GM12878 (cell line): ENCODE measurements at regions not wholly inside any gene's neighbourhood (a gene's known extent, or its start where the extent isn't known, plus 50 kb on each side); places are given as distances from the start of the nearest gene placed in this dataset.

Experiments
- ATAC-seq: fragments of 200-7000 bp; cut with Tn5 transposase; 3 replicates; pipeline ENCODE4 v1.9.1; 2020; ENCODE audit warnings: mild to moderate bottlenecking, moderate library complexity
- BruUV-seq: library from RNA; stranded (reverse); fragments of 400-500 nt; replicated peaks from 2 replicates; lab custom pipeline; 2021; lab: Mats Ljungman, UMichigan
- CTCF ChIA-PET: fragments of 300-600 bp; sonication (Branson Sonifier 250); formaldehyde crosslinking; extraction: SDS; loops from one replicate; lab custom pipeline; 2021; ENCODE audit warnings: inconsistent platforms; lab: Yijun Ruan, JAX
- POLR2A ChIA-PET: fragments of 350-600 bp; formaldehyde crosslinking; extraction: SDS; loops from one replicate; lab custom pipeline; 2021; ENCODE audit warnings: inconsistent platforms; lab: Charles Lee
- RAD21 ChIA-PET: fragments of 300-600 bp; sonication (Branson Sonifier 250); formaldehyde crosslinking; loops from one replicate; lab custom pipeline; 2023; ENCODE audit warnings: antibody characterized with exemption; ENCODE audit not compliant: unreplicated experiment; lab: Charles Lee
- SMC1A ChIA-PET: fragments of 300-600 bp; sonication (Branson Sonifier 250); formaldehyde crosslinking; loops from one replicate; lab custom pipeline; 2023; ENCODE audit not compliant: unreplicated experiment, uncharacterized antibody; lab: Charles Lee
- DNase-seq: peaks from one replicate; pipeline ENCODE4 v3.0.0-alpha.2; 2011; ENCODE audit warnings: low read depth, low spot score
- FAIRE-seq: peaks from 3 replicates; lab custom pipeline; 2011; peaks lifted over from hg19 to GRCh38; lab: Jason Lieb, UNC
- H2AFZ ChIP-seq: 2 replicates; pipeline ENCODE4 v1.6.0; 2011; ENCODE audit warnings: low read depth, low read length, control low read depth; ENCODE audit not compliant: control insufficient read depth
- H3K27ac ChIP-seq: 2 replicates; pipeline ENCODE4 v1.5.1; 2011; ENCODE audit warnings: control low read depth; ENCODE audit not compliant: control insufficient read depth, insufficient read depth
- H3K27me3 ChIP-seq, 2 experiments: replicated peaks in 1 of 2; 2 replicates each; pipeline versions ENCODE4 v1.6.0 to v1.6.1; 2011; ENCODE audit warnings: low read length in 1 of 2; ENCODE audit not compliant: control insufficient read depth in 2 of 2, insufficient read depth in 2 of 2
- H3K36me3 ChIP-seq, 2 experiments: 2 replicates each; pipeline ENCODE4 v1.5.1; 2011; ENCODE audit warnings: low read length in 1 of 2; ENCODE audit not compliant: control insufficient read depth in 2 of 2, insufficient read depth in 2 of 2
- H3K4me1 ChIP-seq: 2 replicates; pipeline ENCODE4 v1.6.1; 2011; ENCODE audit warnings: mild to moderate bottlenecking, low read length, moderate library complexity, mixed read lengths; ENCODE audit not compliant: control insufficient read depth, insufficient read depth
- H3K4me2 ChIP-seq: 2 replicates; pipeline ENCODE4 v1.6.0; 2011; ENCODE audit warnings: control low read depth; ENCODE audit not compliant: control insufficient read depth, insufficient read depth
- H3K4me3 ChIP-seq: fragments of 200-600 bp; sonication (generic); 2 replicates; pipeline ENCODE4 v1.5.1; 2016
- H3K79me2 ChIP-seq: 2 replicates; pipeline ENCODE4 v1.6.0; 2011; ENCODE audit warnings: low read length; ENCODE audit not compliant: control insufficient read depth, insufficient read depth
- H3K9ac ChIP-seq: 2 replicates; pipeline ENCODE4 v1.8.0; 2011; ENCODE audit warnings: low read length, control low read depth, mixed read lengths; ENCODE audit not compliant: control insufficient read depth, insufficient read depth
- H3K9me3 ChIP-seq: replicated peaks from 3 replicates; pipeline ENCODE4 v1.5.1; 2011; ENCODE audit warnings: mild to moderate bottlenecking, low read length; ENCODE audit not compliant: control insufficient read depth, insufficient read depth
- H4K20me1 ChIP-seq: 2 replicates; pipeline ENCODE4 v1.6.0; 2011; ENCODE audit not compliant: control insufficient read depth, insufficient read depth
- ATF2 ChIP-seq: IDR thresholded peaks from 2 replicates; pipeline ENCODE4 v1.6.1; 2012; ENCODE audit warnings: low read length, inconsistent platforms
- EZH2 ChIP-seq: IDR thresholded peaks from 2 replicates; pipeline ENCODE4 v1.6.1; 2012; ENCODE audit warnings: low read depth, mild to moderate bottlenecking, control low read depth, inconsistent platforms, low read length, borderline replicate concordance; ENCODE audit not compliant: control insufficient read depth
- HDAC2 ChIP-seq: fragments of 200-600 bp; sonication (generic); IDR thresholded peaks from 2 replicates; pipeline ENCODE4 v1.6.1; 2017
- JUND ChIP-seq: IDR thresholded peaks from 2 replicates; pipeline ENCODE4 v1.6.1; 2012; ENCODE audit warnings: low read depth, mild to moderate bottlenecking, low read length, improper control_type of control experiment, moderate library complexity
- MLLT1 ChIP-seq: fragments of 450-650 bp; IDR thresholded peaks from 2 replicates; pipeline ENCODE4 v1.6.1; 2016; ENCODE audit warnings: mild to moderate bottlenecking
- RFX5 ChIP-seq: IDR thresholded peaks from 2 replicates; pipeline ENCODE4 v1.6.1; 2011; ENCODE audit warnings: low read depth, low read length, improper control_type of control experiment
- SMAD5 ChIP-seq: IDR thresholded peaks from 2 replicates; pipeline ENCODE4 v1.6.1; 2016; ENCODE audit warnings: antibody characterized with exemption, low read depth
- SPI1 ChIP-seq: IDR thresholded peaks from 2 replicates; pipeline ENCODE4 v1.6.1; 2011; ENCODE audit warnings: low read depth, mild to moderate bottlenecking, low read length, moderate library complexity, borderline replicate concordance; ENCODE audit not compliant: insufficient read depth
- STAT1 ChIP-seq: fragments of 450-650 bp; conservative IDR thresholded peaks from 2 replicates; pipeline ENCODE4 v1.6.1; 2014; ENCODE audit warnings: antibody characterized with exemption, mild to moderate bottlenecking
- USF2 ChIP-seq: IDR thresholded peaks from 2 replicates; pipeline ENCODE4 v1.6.1; 2011; ENCODE audit warnings: low read depth, low read length, improper control_type of control experiment, borderline replicate concordance
- YBX1 ChIP-seq: fragments of 450-650 bp; IDR thresholded peaks from 2 replicates; pipeline ENCODE4 v1.6.1; 2016; ENCODE audit warnings: antibody characterized with exemption
- ZBTB11 ChIP-seq: fragments of 450-650 bp; formaldehyde crosslinking; IDR thresholded peaks from 2 replicates; pipeline ENCODE4 v1.5.0; 2022; ENCODE audit warnings: mild to moderate bottlenecking, missing genetic modification characterization
- WGBS: methylation state at CpG from one replicate; pipeline ENCODE4 v1.1.6; 2016; ENCODE audit warnings: low lambda C conversion rate; ENCODE audit not compliant: insufficient replicate concordance, insufficient coverage; ENCODE audit errors: missing lambda C conversion rate; 5-methylcytosine and 5-hydroxymethylcytosine counted together
- in situ Hi-C: fragments of 300-500 bp; cut with MboI; formaldehyde crosslinking; loops from 9 replicates; pipeline ENCODE4 v1.14.3; 2018; ENCODE audit warnings: mixed read lengths
- intact Hi-C: fragments of 100-400 bp; cut with micrococcal nuclease; formaldehyde crosslinking; loops from one replicate; pipeline ENCODE4 v1.14.2; 2022; ENCODE audit not compliant: unreplicated experiment

- no peak for DNase-seq
- intact Hi-C loops (no loop called here), in situ Hi-C loops (no loop called here)
- Histone ChIP-seq H3K4me1 (no peaks in the 10 kb centered on the region), H4K20me1 (no peaks in the 10 kb centered on the region), H3K9ac (no peak overlapping the region), H3K9me3 (no peaks in the 10 kb centered on the region), H3K27ac (no peak overlapping the region), H3K27me3 (no peaks in the 10 kb centered on the region; a peak in 1 of 4 replicates), H3K79me2 (no peaks in the 10 kb centered on the region), H3K4me3 (no peak overlapping the region), H3K4me2 (no peak overlapping the region)
- ChIA-PET RAD21 (no interaction called here), SMC1A (no interaction called here), POLR2A (no interaction called here), CTCF (interaction anchor here (0.5 kb wide), 1 partner anchor 674 kb away, joined by 3 read pairs; no protein-coding TSS in a partner anchor)
- no peak for FAIRE-seq
- ATAC-seq = no peak
- no TSS peak for BruUV-seq
- no peak for TF ChIP-seq SMAD5
- TF ChIP-seq EZH2 = no peak
- TF ChIP-seq HDAC2 = no peak
- TF ChIP-seq SPI1 = no peak
- TF ChIP-seq ATF2 = no peak
- TF ChIP-seq JUND = no peak
- no peak for TF ChIP-seq MLLT1
- no peak for TF ChIP-seq RFX5
- no peak for TF ChIP-seq STAT1
- no peak for TF ChIP-seq USF2
- TF ChIP-seq ZBTB11 (CRISPR knock-in tag) = no peak
- TF ChIP-seq YBX1 = no peak
- TF ChIP-seq, all 136 proteins: peak for 0
- Histone ChIP-seq H3K36me3 (no peaks in the 10 kb centered on the region), H2AFZ (no peak overlapping the region)
- 40% methylated on average over 14 of the region's 14 CpGs for WGBS
These were observed 417.1 kb upstream of the KLF6 start for GRCh38 chr10:4201866-4202825.
